A673 (cell line): ENCODE measurements at regions not wholly inside any gene's neighbourhood (a gene's known extent, or its start where the extent isn't known, plus 50 kb on each side); places are given as distances from the start of the nearest gene placed in this dataset.

ENCODE experiments used
- BruUV-seq: library from RNA; stranded (reverse); fragments of 400-500 nt; replicated peaks from 2 replicates; lab custom pipeline; 2021; lab: Mats Ljungman, UMichigan
- CTCF ChIA-PET: fragments of 300-600 bp; sonication (Branson Sonifier 250); formaldehyde crosslinking; loops from one replicate; lab custom pipeline; 2022; ENCODE audit warnings: antibody characterized with exemption; lab: Charles Lee
- POLR2A ChIA-PET: fragments of 300-600 bp; sonication (Branson Sonifier 250); formaldehyde crosslinking; loops from one replicate; lab custom pipeline; 2022; ENCODE audit warnings: antibody characterized with exemption; ENCODE audit not compliant: low non-redundant PET; lab: Charles Lee
- DNase-seq: peaks from one replicate; pipeline ENCODE4 v3.0.0-alpha.2; 2015; ENCODE audit warnings: low spot score
- H3K27ac ChIP-seq: fragments of 200-600 bp; sonication (generic); 2 replicates; pipeline ENCODE4 v1.5.1; 2016; ENCODE audit warnings: mixed run types, low read depth, mild to moderate bottlenecking, mixed read lengths, antibody characterized with exemption, low read length; ENCODE audit not compliant: poor library complexity, severe bottlenecking
- H3K27me3 ChIP-seq: fragments of 200-600 bp; sonication (generic); replicated peaks from 2 replicates; pipeline ENCODE4 v1.6.1; 2017; ENCODE audit warnings: mixed run types, low read depth, mild to moderate bottlenecking, mixed read lengths, antibody characterized with exemption, low read length; ENCODE audit not compliant: insufficient read depth, poor library complexity
- H3K36me3 ChIP-seq: fragments of 200-600 bp; sonication (generic); 2 replicates; pipeline ENCODE4 v1.6.1; 2016; ENCODE audit warnings: mixed run types, mild to moderate bottlenecking, mixed read lengths, antibody characterized with exemption, low read length; ENCODE audit not compliant: insufficient read depth, poor library complexity, severe bottlenecking
- H3K4me1 ChIP-seq: fragments of 200-600 bp; sonication (generic); 2 replicates; pipeline ENCODE4 v1.6.1; 2017; ENCODE audit warnings: mixed run types, mild to moderate bottlenecking, mixed read lengths, antibody characterized with exemption, low read length; ENCODE audit not compliant: insufficient read depth, poor library complexity, severe bottlenecking
- H3K4me3 ChIP-seq: fragments of 200-600 bp; sonication (generic); 2 replicates; pipeline ENCODE4 v1.5.1; 2016; ENCODE audit warnings: low read depth, mixed run types, mild to moderate bottlenecking, mixed read lengths, low read length; ENCODE audit not compliant: poor library complexity, severe bottlenecking
- H3K9me3 ChIP-seq: fragments of 200-600 bp; sonication (generic); 2 replicates; pipeline ENCODE4 v1.6.1; 2016; ENCODE audit warnings: mixed run types, low read depth, mild to moderate bottlenecking, mixed read lengths, antibody characterized with exemption, low read length; ENCODE audit not compliant: poor library complexity, severe bottlenecking
- EZH2 ChIP-seq: fragments of 200-600 bp; sonication (generic); IDR thresholded peaks from 2 replicates; pipeline ENCODE4 v1.6.1; 2017; ENCODE audit warnings: borderline replicate concordance, low read depth, mild to moderate bottlenecking, mixed read lengths, antibody characterized with exemption, low read length; ENCODE audit not compliant: poor library complexity, severe bottlenecking
- intact Hi-C: fragments of 100-400 bp; cut with micrococcal nuclease; formaldehyde crosslinking; loops from one replicate; pipeline ENCODE4 v1.10.0; 2022; ENCODE audit not compliant: unreplicated experiment
- TF ChIP-seq, protein P1 (sequence below): fragments of 300-800, 200-600 bp; sonication (generic); conservative IDR thresholded peaks from 2 replicates; pipeline ENCODE4 v1.5.1; 2017; ENCODE audit warnings: low read depth, mild to moderate bottlenecking, antibody characterized with exemption, low read length, moderate library complexity, mixed read lengths

DNA sequence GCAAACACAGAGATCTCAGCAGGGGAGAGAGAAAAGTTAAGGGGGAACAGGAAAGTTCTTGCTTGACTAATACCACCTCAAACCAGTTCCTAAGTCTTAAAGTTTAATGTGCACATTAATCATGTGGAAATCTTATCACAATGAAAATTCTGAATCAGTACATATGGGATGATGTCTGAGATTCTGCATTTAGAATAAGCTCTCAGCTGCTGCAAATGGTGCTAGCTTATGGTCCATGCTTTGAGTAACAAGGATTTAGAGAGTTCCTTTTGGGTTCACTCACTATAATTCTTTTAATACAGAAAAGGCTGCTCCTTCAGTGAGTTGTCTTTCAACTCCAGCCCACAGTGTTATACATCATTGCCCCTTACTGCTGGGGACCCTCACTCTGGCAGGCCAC, 99.5 kb upstream of the THRB start:
- H3K4me3 ChIP-seq, result no peak overlapping the region
- no peaks in the 10 kb centered on the region for H3K4me1 ChIP-seq
- H3K36me3 ChIP-seq, result no peaks in the 10 kb centered on the region
- BruUV-seq, result no TSS peak
- no peak overlapping the region for H3K27ac ChIP-seq
- peaks cover 3% of the 10 kb centered on the region for H3K27me3 ChIP-seq
- ChIA-PET CTCF (no interaction called here), POLR2A (no interaction called here)
- no peaks in the 10 kb centered on the region for H3K9me3 ChIP-seq
- intact Hi-C loops, result no loop called here
- no peak for DNase-seq
- TF ChIP-seq, protein P1, sequence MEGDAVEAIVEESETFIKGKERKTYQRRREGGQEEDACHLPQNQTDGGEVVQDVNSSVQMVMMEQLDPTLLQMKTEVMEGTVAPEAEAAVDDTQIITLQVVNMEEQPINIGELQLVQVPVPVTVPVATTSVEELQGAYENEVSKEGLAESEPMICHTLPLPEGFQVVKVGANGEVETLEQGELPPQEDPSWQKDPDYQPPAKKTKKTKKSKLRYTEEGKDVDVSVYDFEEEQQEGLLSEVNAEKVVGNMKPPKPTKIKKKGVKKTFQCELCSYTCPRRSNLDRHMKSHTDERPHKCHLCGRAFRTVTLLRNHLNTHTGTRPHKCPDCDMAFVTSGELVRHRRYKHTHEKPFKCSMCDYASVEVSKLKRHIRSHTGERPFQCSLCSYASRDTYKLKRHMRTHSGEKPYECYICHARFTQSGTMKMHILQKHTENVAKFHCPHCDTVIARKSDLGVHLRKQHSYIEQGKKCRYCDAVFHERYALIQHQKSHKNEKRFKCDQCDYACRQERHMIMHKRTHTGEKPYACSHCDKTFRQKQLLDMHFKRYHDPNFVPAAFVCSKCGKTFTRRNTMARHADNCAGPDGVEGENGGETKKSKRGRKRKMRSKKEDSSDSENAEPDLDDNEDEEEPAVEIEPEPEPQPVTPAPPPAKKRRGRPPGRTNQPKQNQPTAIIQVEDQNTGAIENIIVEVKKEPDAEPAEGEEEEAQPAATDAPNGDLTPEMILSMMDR, result no peak
- no peak for TF ChIP-seq EZH2

DNA sequence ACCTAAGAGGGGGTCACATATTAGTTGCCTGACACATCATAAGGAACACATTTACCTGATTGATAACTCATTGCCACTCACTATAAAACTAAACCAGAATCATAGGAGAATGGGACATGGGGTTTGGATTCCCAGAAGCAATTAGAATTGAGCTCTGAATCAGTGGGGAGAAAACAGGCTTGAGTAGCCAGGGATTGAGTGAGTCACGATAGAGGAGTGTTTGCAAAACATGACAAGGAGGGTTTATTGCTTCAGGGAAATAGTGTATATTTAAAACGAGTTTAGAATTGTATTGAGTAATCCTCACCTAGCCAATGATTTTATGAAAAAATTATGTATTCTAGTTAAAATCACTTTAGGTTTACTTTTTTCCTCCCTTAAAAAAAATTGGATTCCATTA, 101.1 kb upstream of the THRB start:
- Histone ChIP-seq H3K36me3 (no peaks in the 10 kb centered on the region), H3K4me3 (no peak overlapping the region), H3K27me3 (no peaks in the 10 kb centered on the region), H3K27ac (no peak overlapping the region), H3K9me3 (no peaks in the 10 kb centered on the region), H3K4me1 (no peaks in the 10 kb centered on the region)
- ChIA-PET POLR2A (no interaction called here), CTCF (no interaction called here)
- intact Hi-C loops, result no loop called here
- DNase-seq, result no peak
- no TSS peak for BruUV-seq
- TF ChIP-seq, protein P1, result no peak
- no peak for TF ChIP-seq EZH2

DNA sequence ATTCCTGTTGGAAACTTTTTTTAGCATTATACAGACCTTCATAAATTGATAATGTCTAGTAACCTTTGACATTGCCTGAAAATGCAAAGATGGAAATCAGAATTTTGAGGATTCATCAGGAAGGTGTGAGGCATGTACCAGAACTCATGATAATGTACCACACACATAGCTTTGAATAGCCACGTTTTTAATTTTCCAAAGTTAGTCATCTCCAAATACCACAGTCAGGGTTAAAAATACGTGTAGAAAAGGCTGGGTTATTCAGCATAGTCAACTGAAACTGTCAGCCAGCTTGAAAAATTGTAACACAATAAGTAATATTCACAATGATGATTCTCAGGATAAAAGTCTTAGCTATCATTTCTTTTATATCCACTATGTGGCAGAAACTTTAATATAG, 102.0 kb upstream of the THRB start:
- H3K27me3 ChIP-seq, result no peaks in the 10 kb centered on the region
- H3K9me3 ChIP-seq, result no peaks in the 10 kb centered on the region
- ChIA-PET CTCF (no interaction called here), POLR2A (no interaction called here)
- no peaks in the 10 kb centered on the region for H3K36me3 ChIP-seq
- H3K4me3 ChIP-seq, result no peak overlapping the region
- intact Hi-C loops, result no loop called here
- H3K27ac ChIP-seq, result no peak overlapping the region
- H3K4me1 ChIP-seq, result no peaks in the 10 kb centered on the region
- BruUV-seq, result no TSS peak
- no peak for DNase-seq
- TF ChIP-seq, protein P1, result no peak
- no peak for TF ChIP-seq EZH2
